Testis (tissue), 2 donors: ENCODE measurements at regions not wholly inside any gene's neighbourhood (a gene's known extent, or its start where the extent isn't known, plus 50 kb on each side); places are given as distances from the start of the nearest gene placed in this dataset.

Source experiments
- DNase-seq: peaks from one replicate; pipeline ENCODE4 v3.0.0-alpha.2; 2019
- H3K27ac ChIP-seq, 2 donors: fragments of 200-600 bp; sonication (generic); one replicate each; pipeline ENCODE4 v1.5.1; 2019
- H3K27me3 ChIP-seq: fragments of 200-600 bp; sonication (generic); one replicate; pipeline ENCODE4 v1.5.1; 2019
- H3K36me3 ChIP-seq: fragments of 200-600 bp; sonication (generic); one replicate; pipeline ENCODE4 v1.5.1; 2017; ENCODE audit warnings: low read depth; ENCODE audit errors: missing control alignments
- H3K4me1 ChIP-seq: fragments of 200-600 bp; sonication (generic); one replicate; pipeline ENCODE4 v1.5.1; 2019
- H3K4me3 ChIP-seq, 2 donors: fragments of 200-600 bp; sonication (generic); one replicate each; pipeline ENCODE4 v1.5.1; 2017 to 2019
- H3K9me3 ChIP-seq: fragments of 200-600 bp; sonication (generic); one replicate; pipeline ENCODE4 v1.5.1; 2017
- POLR2A ChIP-seq: fragments of 450-650 bp; IDR thresholded peaks from one replicate; pipeline ENCODE4 v1.6.1; 2017; ENCODE audit warnings: antibody characterized with exemption, mild to moderate bottlenecking, moderate library complexity
- WGBS, 2 donors: methylation state at CpG; one replicate each; pipeline ENCODE4 v1.1.5; 2018; 5-methylcytosine and 5-hydroxymethylcytosine counted together
- intact Hi-C: fragments of 100-400 bp; cut with DNase I; formaldehyde crosslinking; loops from one replicate; pipeline ENCODE4 v1.15.1; 2023; ENCODE audit warnings: low total_unique reads
- TF ChIP-seq, protein P1 (sequence below), 3 experiments: fragments of 450-650 bp in 2 of 3; fragments of 200-600 bp in 1 of 3; sonication (generic) in 1 of 3; IDR thresholded peaks; one replicate each; pipeline ENCODE4 v1.5.1; 2016 to 2019; ENCODE audit warnings: antibody characterized with exemption in 3 of 3, mild to moderate bottlenecking in 2 of 3, moderate library complexity in 1 of 3

- intact Hi-C loops = no loop called here
- Histone ChIP-seq H3K4me1 (no peaks in the 10 kb centered on the region), H3K27ac (no peak overlapping the region), H3K36me3 (no peaks in the 10 kb centered on the region), H3K9me3 (no peaks in the 10 kb centered on the region), H3K27me3 (no peaks in the 10 kb centered on the region), H3K4me3 (no peak overlapping the region)
- WGBS, 2 donors = 69 to 73% methylated on average over 3 of the region's 3 CpGs
- TF ChIP-seq, protein P1, sequence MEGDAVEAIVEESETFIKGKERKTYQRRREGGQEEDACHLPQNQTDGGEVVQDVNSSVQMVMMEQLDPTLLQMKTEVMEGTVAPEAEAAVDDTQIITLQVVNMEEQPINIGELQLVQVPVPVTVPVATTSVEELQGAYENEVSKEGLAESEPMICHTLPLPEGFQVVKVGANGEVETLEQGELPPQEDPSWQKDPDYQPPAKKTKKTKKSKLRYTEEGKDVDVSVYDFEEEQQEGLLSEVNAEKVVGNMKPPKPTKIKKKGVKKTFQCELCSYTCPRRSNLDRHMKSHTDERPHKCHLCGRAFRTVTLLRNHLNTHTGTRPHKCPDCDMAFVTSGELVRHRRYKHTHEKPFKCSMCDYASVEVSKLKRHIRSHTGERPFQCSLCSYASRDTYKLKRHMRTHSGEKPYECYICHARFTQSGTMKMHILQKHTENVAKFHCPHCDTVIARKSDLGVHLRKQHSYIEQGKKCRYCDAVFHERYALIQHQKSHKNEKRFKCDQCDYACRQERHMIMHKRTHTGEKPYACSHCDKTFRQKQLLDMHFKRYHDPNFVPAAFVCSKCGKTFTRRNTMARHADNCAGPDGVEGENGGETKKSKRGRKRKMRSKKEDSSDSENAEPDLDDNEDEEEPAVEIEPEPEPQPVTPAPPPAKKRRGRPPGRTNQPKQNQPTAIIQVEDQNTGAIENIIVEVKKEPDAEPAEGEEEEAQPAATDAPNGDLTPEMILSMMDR (IDR thresholded peaks at IDR 0.05) = no peak
- TF ChIP-seq POLR2A = no peak
- no peak for DNase-seq
Measured at GRCh38 chr2:6372317-6372901, 493.3 kb downstream of the CMPK2 start.

- Histone ChIP-seq H3K27me3 (no peaks in the 10 kb centered on the region), H3K4me1 (no peaks in the 10 kb centered on the region), H3K36me3 (no peaks in the 10 kb centered on the region), H3K27ac (no peak overlapping the region), H3K4me3 (no peak overlapping the region), H3K9me3 (no peaks in the 10 kb centered on the region)
- no peak for DNase-seq
- 52 to 58% methylated on average over 2 of the region's 2 CpGs for WGBS, 2 donors
- no peak for TF ChIP-seq POLR2A
- TF ChIP-seq, protein P1 (IDR thresholded peaks at IDR 0.05) = no peak
- intact Hi-C loops = no loop called here
Measured at GRCh38 chr2:6381326-6381725, 484.4 kb downstream of the CMPK2 start.

- Histone ChIP-seq H3K9me3 (no peaks in the 10 kb centered on the region), H3K36me3 (no peaks in the 10 kb centered on the region), H3K27me3 (no peaks in the 10 kb centered on the region), H3K27ac (no peak overlapping the region), H3K4me1 (no peaks in the 10 kb centered on the region), H3K4me3 (no peak overlapping the region)
- intact Hi-C loops = no loop called here
- WGBS, 2 donors = 91 to 93% methylated on average over 4 of the region's 4 CpGs
- no peak for TF ChIP-seq POLR2A
- TF ChIP-seq, protein P1 (IDR thresholded peaks at IDR 0.05) = no peak
- DNase-seq = no peak
Measured at GRCh38 chr2:6384341-6384740, 481.4 kb downstream of the CMPK2 start.

- no peak overlapping the region for H3K4me3 ChIP-seq
- DNase-seq = no peak
- H3K9me3 ChIP-seq = no peaks in the 10 kb centered on the region
- TF ChIP-seq POLR2A = no peak
- TF ChIP-seq, protein P1 (IDR thresholded peaks at IDR 0.05) = no peak
- H3K4me1 ChIP-seq = no peaks in the 10 kb centered on the region
- no peaks in the 10 kb centered on the region for H3K36me3 ChIP-seq
- no peaks in the 10 kb centered on the region for H3K27me3 ChIP-seq
- WGBS, 2 donors = 77 to 81% methylated on average over 10 of the region's 10 CpGs
- intact Hi-C loops = no loop called here
- H3K27ac ChIP-seq = no peak overlapping the region
Measured at GRCh38 chr2:6392354-6392753, 473.4 kb downstream of the CMPK2 start.

DNA sequence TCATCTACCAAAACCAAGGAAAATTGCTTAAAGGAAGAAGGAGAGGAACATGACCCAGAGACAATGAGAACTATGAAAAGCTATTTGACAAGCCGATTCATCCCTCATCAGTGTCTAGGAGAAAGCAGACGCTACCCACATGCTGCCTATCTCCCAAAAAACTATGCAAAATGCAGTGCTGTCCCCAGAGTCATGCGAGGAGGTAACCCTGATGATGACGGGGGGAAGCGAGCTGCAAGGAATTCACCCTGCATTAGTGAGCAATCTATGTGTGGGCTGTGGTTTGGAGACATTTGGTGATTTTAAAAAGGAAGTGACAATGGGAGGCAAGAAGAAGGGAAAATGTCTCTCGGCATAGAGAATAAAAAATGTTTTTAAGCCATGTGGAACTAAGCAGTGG lies 472.7 kb downstream of the CMPK2 start:
- Histone ChIP-seq H3K27me3 (no peaks in the 10 kb centered on the region), H3K36me3 (no peaks in the 10 kb centered on the region), H3K4me3 (no peak overlapping the region), H3K9me3 (no peaks in the 10 kb centered on the region), H3K4me1 (no peaks in the 10 kb centered on the region), H3K27ac (no peak overlapping the region)
- intact Hi-C loops = no loop called here
- TF ChIP-seq, protein P1 (IDR thresholded peaks at IDR 0.05) = no peak
- no peak for TF ChIP-seq POLR2A
- no peak for DNase-seq
- WGBS, 2 donors = 63 to 65% methylated on average over 6 of the region's 6 CpGs
